OCI-LY7 (cell line): ENCODE measurements at regions not wholly inside any gene's neighbourhood (a gene's known extent, or its start where the extent isn't known, plus 50 kb on each side); places are given as distances from the start of the nearest gene placed in this dataset.

Experiments used
- BruUV-seq: library from RNA; stranded (reverse); fragments of 400-500 nt; replicated peaks from 2 replicates; lab custom pipeline; 2021; lab: Mats Ljungman, UMichigan
- CTCF ChIA-PET: fragments of 300-600 bp; sonication (Branson Sonifier 250); formaldehyde crosslinking; loops from one replicate; lab custom pipeline; 2022; ENCODE audit warnings: antibody characterized with exemption; ENCODE audit not compliant: unreplicated experiment; lab: Charles Lee
- POLR2A ChIA-PET: fragments of 300-600 bp; sonication (Branson Sonifier 250); formaldehyde crosslinking; loops from one replicate; lab custom pipeline; 2022; ENCODE audit warnings: antibody characterized with exemption; lab: Charles Lee
- DNase-seq: peaks from one replicate; pipeline ENCODE4 v3.0.0-alpha.2; 2015; ENCODE audit warnings: low spot score
- H2AFZ ChIP-seq: fragments of 200-600 bp; sonication (generic), shearing (Covaris generic); 2 replicates; pipeline ENCODE4 v1.6.1; 2014; ENCODE audit warnings: mild to moderate bottlenecking, antibody characterized with exemption, low read length, moderate library complexity
- H3K27ac ChIP-seq: fragments of 200-600 bp; sonication (generic); 2 replicates; pipeline ENCODE4 v1.5.1; 2014; ENCODE audit warnings: mixed run types, low read depth, mild to moderate bottlenecking, moderate library complexity, low read length, inconsistent platforms; ENCODE audit not compliant: poor library complexity, severe bottlenecking
- H3K36me3 ChIP-seq: fragments of 200-600 bp; sonication (generic); 2 replicates; pipeline ENCODE4 v1.6.1; 2014; ENCODE audit warnings: mild to moderate bottlenecking, antibody characterized with exemption, low read length, moderate library complexity, mixed read lengths; ENCODE audit not compliant: insufficient read depth
- H3K4me1 ChIP-seq: fragments of 200-600 bp; sonication (generic); 2 replicates; pipeline ENCODE4 v1.5.1; 2014; ENCODE audit warnings: mild to moderate bottlenecking, low read length; ENCODE audit not compliant: insufficient read depth, poor library complexity, severe bottlenecking
- H3K4me2 ChIP-seq: fragments of 200-600 bp; sonication (generic); 2 replicates; pipeline ENCODE4 v1.6.1; 2014; ENCODE audit warnings: mild to moderate bottlenecking, low read length
- H3K4me3 ChIP-seq: fragments of 200-600 bp; sonication (generic); 2 replicates; pipeline ENCODE4 v1.5.1; 2014; ENCODE audit warnings: mild to moderate bottlenecking, low read depth, low read length; ENCODE audit not compliant: poor library complexity, severe bottlenecking
- H3K79me2 ChIP-seq: fragments of 200-600 bp; sonication (generic); 2 replicates; pipeline ENCODE4 v1.6.1; 2016; ENCODE audit warnings: low read depth, mild to moderate bottlenecking, low read length, moderate library complexity, mixed read lengths; ENCODE audit not compliant: insufficient read depth
- H3K9me2 ChIP-seq: fragments of 200-600 bp; sonication (generic); 2 replicates; pipeline ENCODE4 v1.6.1; 2016; ENCODE audit warnings: mild to moderate bottlenecking, low read length, mixed read lengths; ENCODE audit not compliant: insufficient read depth
- H3K9me3 ChIP-seq: fragments of 200-600 bp; sonication (generic); 2 replicates; pipeline ENCODE4 v1.6.1; 2014; ENCODE audit warnings: mild to moderate bottlenecking, mixed run types, low read length, mixed read lengths
- H4K20me1 ChIP-seq: fragments of 200-600 bp; sonication (generic); 2 replicates; pipeline ENCODE4 v1.6.1; 2014; ENCODE audit warnings: mild to moderate bottlenecking, antibody characterized with exemption, low read length, moderate library complexity, mixed read lengths; ENCODE audit not compliant: insufficient read depth
- CTCF ChIP-seq: fragments of 200-600 bp; sonication (generic); conservative IDR thresholded peaks from 2 replicates; pipeline ENCODE4 v1.5.1; 2014; ENCODE audit warnings: mild to moderate bottlenecking, antibody characterized with exemption, low read length, moderate library complexity, mixed read lengths
- EZH2phosphoT487 ChIP-seq: fragments of 200-600 bp; sonication (generic); IDR thresholded peaks from 2 replicates; pipeline ENCODE4 v1.6.1; 2018; ENCODE audit warnings: low read depth, borderline replicate concordance, mild to moderate bottlenecking, mixed run types, antibody characterized with exemption, low read length, moderate library complexity, mixed read lengths
- intact Hi-C: fragments of 100-400 bp; cut with micrococcal nuclease; formaldehyde crosslinking; loops from one replicate; pipeline ENCODE4 v1.10.0; 2022; ENCODE audit not compliant: unreplicated experiment

DNA sequence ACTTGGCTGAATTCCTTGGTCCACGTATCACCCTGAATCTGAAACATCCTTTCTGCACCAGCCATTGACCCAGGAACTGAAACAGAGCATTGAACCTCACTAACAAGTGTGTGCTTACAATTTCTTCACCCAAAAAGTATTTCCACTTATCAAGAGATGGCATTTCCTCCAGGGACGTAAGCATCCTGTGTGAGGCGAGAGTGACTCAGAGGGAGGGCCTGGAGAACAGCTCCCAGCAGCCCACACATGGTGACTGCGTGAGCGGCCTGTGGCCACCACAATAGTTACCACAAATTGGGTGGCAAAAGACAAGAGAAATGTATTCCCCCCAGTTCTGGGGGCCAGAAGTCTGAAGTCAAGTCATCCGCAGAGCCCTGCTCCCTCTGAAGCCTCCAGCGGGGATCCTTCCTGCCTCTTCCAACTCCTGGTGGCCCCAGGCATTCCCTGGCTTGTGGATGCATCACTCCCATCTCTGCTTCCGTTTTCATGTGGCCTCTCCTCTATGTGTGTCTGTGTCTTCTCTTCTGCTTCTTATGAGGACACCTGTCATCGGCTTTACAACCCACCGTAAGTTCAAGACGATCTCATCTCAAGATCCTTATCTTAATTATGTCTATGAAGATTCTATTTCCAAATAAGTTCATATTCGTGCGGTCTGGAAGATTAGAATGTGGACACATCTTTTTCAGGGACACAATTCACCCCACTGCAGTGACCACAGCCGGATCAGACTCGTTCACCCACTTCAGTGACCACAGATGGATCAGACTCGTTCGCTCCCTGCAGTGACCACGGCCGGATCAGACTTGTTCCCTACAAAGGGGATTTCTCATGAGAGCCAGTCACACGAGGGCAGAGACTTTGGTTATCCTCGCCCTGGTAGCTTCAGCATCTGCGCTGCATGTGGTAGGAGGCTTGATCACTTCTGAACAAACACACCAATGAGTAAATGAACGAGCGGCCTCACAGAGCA, 122.6 kb upstream of the FOXF1 start:
- H3K4me3 ChIP-seq, result no peak overlapping the region
- no peak overlapping the region for H3K27ac ChIP-seq
- BruUV-seq, result no TSS peak
- H3K9me3 ChIP-seq, result no peaks in the 10 kb centered on the region
- no peak overlapping the region for H2AFZ ChIP-seq
- no peak overlapping the region for H3K4me2 ChIP-seq
- no peaks in the 10 kb centered on the region for H3K9me2 ChIP-seq
- no peaks in the 10 kb centered on the region for H3K4me1 ChIP-seq
- POLR2A ChIA-PET, result no interaction called here
- H3K36me3 ChIP-seq, result no peaks in the 10 kb centered on the region
- intact Hi-C loops, result no loop called here
- CTCF ChIA-PET, result no interaction called here
- DNase-seq, result no peak
- no peaks in the 10 kb centered on the region for H3K79me2 ChIP-seq
- TF ChIP-seq CTCF (no peak), EZH2phosphoT487 (no peak)
- no peaks in the 10 kb centered on the region for H4K20me1 ChIP-seq

DNA sequence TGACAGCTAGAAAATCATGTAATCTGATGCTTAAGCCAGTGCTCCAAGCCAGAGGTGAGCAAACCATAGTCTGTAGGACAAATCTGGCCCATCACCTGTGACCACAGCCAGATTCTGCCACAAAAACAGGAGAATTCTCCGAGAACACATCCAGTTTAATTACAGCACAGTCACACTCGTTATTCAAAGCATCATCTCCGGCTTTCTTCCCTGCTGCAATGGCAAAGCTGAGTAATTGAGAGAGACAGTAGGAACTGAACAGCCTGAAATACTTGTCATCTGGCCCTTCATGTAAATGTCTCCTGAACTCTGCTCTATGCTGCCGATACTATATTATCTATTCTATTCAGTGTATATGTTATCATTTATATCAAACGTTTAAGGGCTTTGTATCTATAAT, 121.4 kb upstream of the FOXF1 start:
- intact Hi-C loops, result no loop called here
- no peaks in the 10 kb centered on the region for H3K79me2 ChIP-seq
- H3K9me3 ChIP-seq, result no peaks in the 10 kb centered on the region
- H3K4me3 ChIP-seq, result no peak overlapping the region
- ChIA-PET POLR2A (no interaction called here), CTCF (no interaction called here)
- TF ChIP-seq EZH2phosphoT487 (no peak), CTCF (no peak)
- H3K36me3 ChIP-seq, result no peaks in the 10 kb centered on the region
- no peaks in the 10 kb centered on the region for H3K9me2 ChIP-seq
- H3K4me1 ChIP-seq, result no peaks in the 10 kb centered on the region
- no peak for DNase-seq
- no peak overlapping the region for H3K27ac ChIP-seq
- H3K4me2 ChIP-seq, result no peak overlapping the region
- BruUV-seq, result no TSS peak
- no peaks in the 10 kb centered on the region for H4K20me1 ChIP-seq
- no peak overlapping the region for H2AFZ ChIP-seq
